ENCODE measurements at regions not wholly inside any gene's neighbourhood (a gene's known extent, or its start where the extent isn't known, plus 50 kb on each side); places are given as distances from the start of the nearest gene placed in this dataset.

- no peaks in the 10 kb centered on the region for H3K79me2 ChIP-seq (ENCODE audit: low read length)
- H3K27me3 ChIP-seq (replicated peaks; ENCODE audit: insufficient read depth, low read length): no peaks in the 10 kb centered on the region
- no peak overlapping the region for H3K9ac ChIP-seq (ENCODE audit: low read length)
- TF ChIP-seq EZH2 (optimal IDR thresholded peaks at IDR 0.05; ENCODE audit: low read depth, low read length) (no peak), EZH2phosphoT487 (IDR thresholded peaks at IDR 0.05; ENCODE audit: low read length) (no peak), CTCF (IDR thresholded peaks at IDR 0.05; ENCODE audit: low read length) (no peak)
- H4K20me1 ChIP-seq (ENCODE audit: insufficient read depth, low read length): no peaks in the 10 kb centered on the region
- no peaks in the 10 kb centered on the region for H3F3A ChIP-seq (ENCODE audit: insufficient read depth, low read length)
- no peaks in the 10 kb centered on the region for H3K9me2 ChIP-seq (replicated peaks; ENCODE audit: insufficient read depth, low read length)
- no peaks in the 10 kb centered on the region for H3K36me3 ChIP-seq (replicated peaks; ENCODE audit: insufficient read depth, low read length)
- H3K27ac ChIP-seq (ENCODE audit: low read length): no peak overlapping the region
- H2AFZ ChIP-seq (ENCODE audit: low read length): no peak overlapping the region
- H3K9me3 ChIP-seq (replicated peaks; ENCODE audit: insufficient read depth, low read length): no peaks in the 10 kb centered on the region
- H3K4me3 ChIP-seq (ENCODE audit: low read length): no peak overlapping the region
- H3K4me2 ChIP-seq (ENCODE audit: low read depth, low read length): no peak overlapping the region
- no peaks in the 10 kb centered on the region for H3K4me1 ChIP-seq (ENCODE audit: low read length)
- DNase-seq: no peak
These were observed 101.4 kb upstream of the XYLT1 start for GRCh38 chr16:17572145-17572544.

- Histone ChIP-seq H3K36me3 (replicated peaks; ENCODE audit: insufficient read depth, low read length) (no peaks in the 10 kb centered on the region), H3K4me2 (ENCODE audit: low read depth, low read length) (no peak overlapping the region), H3K9me3 (replicated peaks; ENCODE audit: insufficient read depth, low read length) (no peaks in the 10 kb centered on the region), H3K4me3 (ENCODE audit: low read length) (no peak overlapping the region), H3F3A (ENCODE audit: insufficient read depth, low read length) (no peaks in the 10 kb centered on the region), H3K27ac (ENCODE audit: low read length) (no peak overlapping the region), H3K9ac (ENCODE audit: low read length) (no peak overlapping the region), H3K4me1 (ENCODE audit: low read length) (no peaks in the 10 kb centered on the region), H3K27me3 (replicated peaks; ENCODE audit: insufficient read depth, low read length) (no peaks in the 10 kb centered on the region), H4K20me1 (ENCODE audit: insufficient read depth, low read length) (no peaks in the 10 kb centered on the region), H2AFZ (ENCODE audit: low read length) (no peak overlapping the region), H3K79me2 (ENCODE audit: low read length) (no peaks in the 10 kb centered on the region), H3K9me2 (replicated peaks; ENCODE audit: insufficient read depth, low read length) (no peaks in the 10 kb centered on the region)
- TF ChIP-seq CTCF (IDR thresholded peaks at IDR 0.05; ENCODE audit: low read length) (no peak), EZH2phosphoT487 (IDR thresholded peaks at IDR 0.05; ENCODE audit: low read length) (no peak), EZH2 (optimal IDR thresholded peaks at IDR 0.05; ENCODE audit: low read depth, low read length) (no peak)
- DNase-seq: no peak
These were observed 100.8 kb upstream of the XYLT1 start for GRCh38 chr16:17571499-17572093.

- Histone ChIP-seq H4K20me1 (ENCODE audit: insufficient read depth, low read length) (no peaks in the 10 kb centered on the region), H3K27ac (ENCODE audit: low read length) (no peak overlapping the region), H3F3A (ENCODE audit: insufficient read depth, low read length) (no peaks in the 10 kb centered on the region), H3K4me1 (ENCODE audit: low read length) (no peaks in the 10 kb centered on the region), H3K4me3 (ENCODE audit: low read length) (no peak overlapping the region), H3K36me3 (replicated peaks; ENCODE audit: insufficient read depth, low read length) (no peaks in the 10 kb centered on the region), H2AFZ (ENCODE audit: low read length) (no peak overlapping the region), H3K79me2 (ENCODE audit: low read length) (no peaks in the 10 kb centered on the region), H3K9ac (ENCODE audit: low read length) (no peak overlapping the region), H3K9me2 (replicated peaks; ENCODE audit: insufficient read depth, low read length) (no peaks in the 10 kb centered on the region), H3K9me3 (replicated peaks; ENCODE audit: insufficient read depth, low read length) (no peaks in the 10 kb centered on the region), H3K4me2 (ENCODE audit: low read depth, low read length) (no peak overlapping the region), H3K27me3 (replicated peaks; ENCODE audit: insufficient read depth, low read length) (no peaks in the 10 kb centered on the region)
- TF ChIP-seq EZH2phosphoT487 (IDR thresholded peaks at IDR 0.05; ENCODE audit: low read length) (no peak), CTCF (IDR thresholded peaks at IDR 0.05; ENCODE audit: low read length) (no peak), EZH2 (optimal IDR thresholded peaks at IDR 0.05; ENCODE audit: low read depth, low read length) (no peak)
- no peak for DNase-seq
These were observed 97.5 kb upstream of the XYLT1 start for GRCh38 chr16:17568239-17568638.

Data from MM.1S (cell line).